ENCODE measurements at regions not wholly inside any gene's neighbourhood (a gene's known extent, or its start where the extent isn't known, plus 50 kb on each side); places are given as distances from the start of the nearest gene placed in this dataset.

DNA sequence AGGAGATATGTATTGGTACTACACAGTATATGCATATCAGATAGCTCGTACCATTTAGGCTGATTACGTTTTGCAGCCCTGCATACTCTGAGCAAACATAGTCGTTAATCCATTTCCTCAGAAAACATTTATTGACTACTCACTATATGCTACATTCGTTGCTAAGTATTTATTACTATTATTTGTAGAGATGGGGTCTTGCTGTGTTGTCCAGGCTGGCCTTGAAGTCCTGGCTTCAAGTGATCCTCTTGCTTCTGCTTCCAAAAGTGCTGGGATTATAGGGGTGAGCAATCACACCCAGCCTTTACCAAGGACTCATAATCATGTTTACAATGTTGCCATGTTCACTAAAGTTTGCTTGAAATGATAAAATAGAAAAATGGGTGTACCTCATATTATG, 174.7 kb downstream of the ARL4A start:
- ATAC-seq (ENCODE audit: insufficient read depth, low read depth) (no peak), DNase-seq (no peak)
- Histone ChIP-seq H3K27me3 (ENCODE audit: insufficient read depth, low read length, poor library complexity) (no peaks in the 10 kb centered on the region), H3K4me3 (ENCODE audit: low read depth in 1 of 2, low read length in 2 of 2) (no peak overlapping the region), H3K4me1 (ENCODE audit: insufficient read depth, low read length) (no peaks in the 10 kb centered on the region), H3K9ac (ENCODE audit: low read depth, low read length) (no peak overlapping the region), H4K20me1 (ENCODE audit: insufficient read depth, low read length) (no peaks in the 10 kb centered on the region), H2AFZ (ENCODE audit: low read depth, low read length) (no peak overlapping the region), H3K79me2 (ENCODE audit: insufficient read depth, low read length) (no peaks in the 10 kb centered on the region), H3K4me2 (ENCODE audit: insufficient read depth, low read length) (no peak overlapping the region), H3K27ac (ENCODE audit: low read length) (no peak overlapping the region), H3K36me3 (ENCODE audit: insufficient read depth, low read length) (no peaks in the 10 kb centered on the region), H3K9me3 (ENCODE audit: insufficient read depth, low read length, severe bottlenecking) (no peaks in the 10 kb centered on the region)
- no peak for TF ChIP-seq EZH2 (IDR thresholded peaks at IDR 0.05; ENCODE audit: borderline replicate concordance, low read depth, low read length, severe bottlenecking)
- TF ChIP-seq, protein P1, sequence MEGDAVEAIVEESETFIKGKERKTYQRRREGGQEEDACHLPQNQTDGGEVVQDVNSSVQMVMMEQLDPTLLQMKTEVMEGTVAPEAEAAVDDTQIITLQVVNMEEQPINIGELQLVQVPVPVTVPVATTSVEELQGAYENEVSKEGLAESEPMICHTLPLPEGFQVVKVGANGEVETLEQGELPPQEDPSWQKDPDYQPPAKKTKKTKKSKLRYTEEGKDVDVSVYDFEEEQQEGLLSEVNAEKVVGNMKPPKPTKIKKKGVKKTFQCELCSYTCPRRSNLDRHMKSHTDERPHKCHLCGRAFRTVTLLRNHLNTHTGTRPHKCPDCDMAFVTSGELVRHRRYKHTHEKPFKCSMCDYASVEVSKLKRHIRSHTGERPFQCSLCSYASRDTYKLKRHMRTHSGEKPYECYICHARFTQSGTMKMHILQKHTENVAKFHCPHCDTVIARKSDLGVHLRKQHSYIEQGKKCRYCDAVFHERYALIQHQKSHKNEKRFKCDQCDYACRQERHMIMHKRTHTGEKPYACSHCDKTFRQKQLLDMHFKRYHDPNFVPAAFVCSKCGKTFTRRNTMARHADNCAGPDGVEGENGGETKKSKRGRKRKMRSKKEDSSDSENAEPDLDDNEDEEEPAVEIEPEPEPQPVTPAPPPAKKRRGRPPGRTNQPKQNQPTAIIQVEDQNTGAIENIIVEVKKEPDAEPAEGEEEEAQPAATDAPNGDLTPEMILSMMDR (IDR thresholded peaks at IDR 0.05; ENCODE audit: borderline replicate concordance, extremely low read depth, low read length, poor library complexity, severe bottlenecking): no peak

DNA sequence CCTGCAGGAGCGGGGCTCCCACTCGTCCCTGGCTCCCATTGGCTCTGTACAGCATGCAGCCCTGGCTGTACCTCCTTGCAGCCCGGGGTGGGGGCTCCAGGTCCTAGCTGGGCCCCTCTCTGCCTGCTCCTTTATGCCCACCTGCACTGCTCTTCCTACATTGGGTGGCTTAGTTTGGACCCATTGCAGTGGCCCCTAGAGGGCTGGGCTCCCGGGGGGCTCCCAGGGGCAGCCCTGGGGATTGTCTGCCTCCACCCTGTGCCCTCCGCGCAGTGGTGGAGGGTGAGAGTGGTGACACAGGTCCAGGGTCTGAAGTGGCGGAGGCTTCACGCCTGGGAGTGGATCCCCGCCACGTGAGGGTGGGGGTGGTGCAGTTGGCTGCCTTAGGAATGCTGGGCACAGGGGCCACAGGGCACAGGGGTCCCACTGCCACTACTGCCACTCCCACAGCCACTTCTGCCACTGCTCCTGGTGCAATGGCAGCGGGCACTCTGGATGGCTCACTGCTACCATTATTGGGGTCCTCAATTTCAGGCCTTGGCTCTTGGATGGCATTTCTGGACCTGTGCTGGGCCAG, 177.1 kb downstream of the ARL4A start:
- Histone ChIP-seq H3K27ac (ENCODE audit: low read length) (no peak overlapping the region), H3K9ac (ENCODE audit: low read depth, low read length) (no peak overlapping the region), H3K9me3 (ENCODE audit: insufficient read depth, low read length, severe bottlenecking) (no peaks in the 10 kb centered on the region), H3K4me3 (ENCODE audit: low read depth in 1 of 2, low read length in 2 of 2) (no peak overlapping the region), H4K20me1 (ENCODE audit: insufficient read depth, low read length) (no peaks in the 10 kb centered on the region), H3K27me3 (ENCODE audit: insufficient read depth, low read length, poor library complexity) (no peaks in the 10 kb centered on the region), H3K36me3 (ENCODE audit: insufficient read depth, low read length) (no peaks in the 10 kb centered on the region), H3K4me1 (ENCODE audit: insufficient read depth, low read length) (no peaks in the 10 kb centered on the region), H3K79me2 (ENCODE audit: insufficient read depth, low read length) (no peaks in the 10 kb centered on the region), H2AFZ (ENCODE audit: low read depth, low read length) (no peak overlapping the region), H3K4me2 (ENCODE audit: insufficient read depth, low read length) (no peak overlapping the region)
- ATAC-seq (ENCODE audit: insufficient read depth, low read depth) (no peak), DNase-seq (no peak)
- TF ChIP-seq, protein P1 (IDR thresholded peaks at IDR 0.05; ENCODE audit: borderline replicate concordance, extremely low read depth, low read length, poor library complexity, severe bottlenecking): no peak
- TF ChIP-seq EZH2 (IDR thresholded peaks at IDR 0.05; ENCODE audit: borderline replicate concordance, low read depth, low read length, severe bottlenecking): no peak

DNA sequence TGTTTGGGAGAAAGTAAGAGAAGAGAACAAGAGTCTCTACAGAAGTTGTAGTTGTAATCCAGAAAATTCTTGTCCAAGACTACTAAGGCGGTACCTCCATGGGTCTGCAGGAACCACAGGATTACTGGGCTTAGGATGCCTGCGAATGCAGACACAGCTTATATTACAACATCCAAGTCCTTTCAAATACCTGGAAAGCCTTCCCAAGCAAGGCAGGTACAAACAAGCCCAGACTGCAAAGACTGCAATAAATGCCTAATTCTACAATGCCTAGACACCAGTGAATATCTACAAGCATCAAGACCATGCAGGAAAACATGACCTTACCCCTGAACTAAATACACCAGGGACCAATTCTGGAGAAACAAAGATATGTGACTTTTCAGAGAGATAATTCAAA, 178.2 kb downstream of the ARL4A start:
- no peak for ATAC-seq (ENCODE audit: insufficient read depth, low read depth)
- Histone ChIP-seq H2AFZ (ENCODE audit: low read depth, low read length) (no peak overlapping the region), H3K36me3 (ENCODE audit: insufficient read depth, low read length) (no peaks in the 10 kb centered on the region), H3K4me2 (ENCODE audit: insufficient read depth, low read length) (no peak overlapping the region), H3K79me2 (ENCODE audit: insufficient read depth, low read length) (no peaks in the 10 kb centered on the region), H3K4me1 (ENCODE audit: insufficient read depth, low read length) (no peaks in the 10 kb centered on the region), H3K9me3 (ENCODE audit: insufficient read depth, low read length, severe bottlenecking) (no peaks in the 10 kb centered on the region), H4K20me1 (ENCODE audit: insufficient read depth, low read length) (no peaks in the 10 kb centered on the region), H3K27ac (ENCODE audit: low read length) (no peak overlapping the region), H3K27me3 (ENCODE audit: insufficient read depth, low read length, poor library complexity) (no peaks in the 10 kb centered on the region), H3K4me3 (ENCODE audit: low read depth in 1 of 2, low read length in 2 of 2) (no peak overlapping the region), H3K9ac (ENCODE audit: low read depth, low read length) (no peak overlapping the region)
- TF ChIP-seq, protein P1 (IDR thresholded peaks at IDR 0.05; ENCODE audit: borderline replicate concordance, extremely low read depth, low read length, poor library complexity, severe bottlenecking): no peak
- TF ChIP-seq EZH2 (IDR thresholded peaks at IDR 0.05; ENCODE audit: borderline replicate concordance, low read depth, low read length, severe bottlenecking): no peak
- no peak for DNase-seq

DNA sequence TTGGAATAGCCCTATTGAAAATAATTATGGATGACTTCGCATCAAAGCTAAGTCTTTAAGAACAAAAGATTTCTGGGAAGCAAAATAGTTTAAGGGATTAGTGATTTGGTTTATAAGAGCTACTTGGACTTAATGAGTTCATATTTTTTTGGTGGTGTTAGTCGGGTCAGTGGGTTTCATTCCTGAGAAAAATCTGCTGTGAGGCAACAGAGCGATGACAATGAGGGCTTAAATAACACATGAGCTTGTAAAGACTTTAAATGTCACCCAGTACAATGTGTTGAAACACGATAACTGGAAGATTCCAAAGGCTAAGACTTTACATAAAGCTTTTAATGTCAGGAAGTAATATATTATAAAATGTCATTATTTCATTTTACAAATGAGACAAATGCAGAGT, 178.8 kb downstream of the ARL4A start:
- H4K20me1 ChIP-seq (ENCODE audit: insufficient read depth, low read length): no peaks in the 10 kb centered on the region
- no peaks in the 10 kb centered on the region for H3K9me3 ChIP-seq (ENCODE audit: insufficient read depth, low read length, severe bottlenecking)
- no peak overlapping the region for H3K4me2 ChIP-seq (ENCODE audit: insufficient read depth, low read length)
- H3K9ac ChIP-seq (ENCODE audit: low read depth, low read length): no peak overlapping the region
- H3K79me2 ChIP-seq (ENCODE audit: insufficient read depth, low read length): no peaks in the 10 kb centered on the region
- no peaks in the 10 kb centered on the region for H3K27me3 ChIP-seq (ENCODE audit: insufficient read depth, low read length, poor library complexity)
- H2AFZ ChIP-seq (ENCODE audit: low read depth, low read length): no peak overlapping the region
- H3K4me3 ChIP-seq (ENCODE audit: low read depth in 1 of 2, low read length in 2 of 2): no peak overlapping the region
- no peaks in the 10 kb centered on the region for H3K4me1 ChIP-seq (ENCODE audit: insufficient read depth, low read length)
- no peak for TF ChIP-seq EZH2 (IDR thresholded peaks at IDR 0.05; ENCODE audit: borderline replicate concordance, low read depth, low read length, severe bottlenecking)
- TF ChIP-seq, protein P1 (IDR thresholded peaks at IDR 0.05; ENCODE audit: borderline replicate concordance, extremely low read depth, low read length, poor library complexity, severe bottlenecking): no peak
- DNase-seq (no peak), ATAC-seq (ENCODE audit: insufficient read depth, low read depth) (no peak)
- H3K36me3 ChIP-seq (ENCODE audit: insufficient read depth, low read length): no peaks in the 10 kb centered on the region
- H3K27ac ChIP-seq (ENCODE audit: low read length): no peak overlapping the region

Data from DND-41 (cell line).